HG02840 (cell line): ENCODE measurements at regions not wholly inside any gene's neighbourhood (a gene's known extent, or its start where the extent isn't known, plus 50 kb on each side); places are given as distances from the start of the nearest gene placed in this dataset.

Experiments used
- ATAC-seq: cut with Tn5 transposase; IDR thresholded peaks from one replicate; pipeline ENCODE4 v1.9.1; 2021; ENCODE audit warnings: mild to moderate bottlenecking, moderate library complexity, moderate number of reproducible peaks; ENCODE audit not compliant: unreplicated experiment, low FRiP score

- ATAC-seq, result no peak
Measured at GRCh38 chr20:9923648-9924047, 84.8 kb upstream of the PAK5 start.

- ATAC-seq, result no peak
Measured at GRCh38 chr20:9920866-9921265, 82.0 kb upstream of the PAK5 start.

GRCh38 chr20:9919271-9920014, 80.6 kb upstream of the PAK5 start:
- ATAC-seq, result peak; percentile 95

DNA sequence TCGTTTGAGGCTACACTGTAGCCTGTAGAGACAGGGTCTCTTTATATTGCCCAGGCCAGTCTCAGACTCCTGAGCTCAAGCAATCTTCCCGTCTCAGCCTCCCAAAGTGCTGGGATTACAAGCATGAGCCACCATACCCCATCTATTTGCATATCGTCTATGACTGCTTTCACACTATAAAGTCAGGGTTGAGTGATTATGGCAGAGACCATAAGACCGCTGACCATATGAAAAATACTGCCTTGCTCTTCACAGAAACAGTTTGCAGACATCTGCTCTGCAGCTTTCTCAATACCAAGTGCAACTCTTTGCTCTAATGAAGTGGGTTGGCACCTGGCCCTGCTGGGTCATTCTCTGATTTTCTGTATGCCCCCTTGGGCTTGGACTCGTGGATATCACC, 79.5 kb upstream of the PAK5 start:
- no peak for ATAC-seq

DNA sequence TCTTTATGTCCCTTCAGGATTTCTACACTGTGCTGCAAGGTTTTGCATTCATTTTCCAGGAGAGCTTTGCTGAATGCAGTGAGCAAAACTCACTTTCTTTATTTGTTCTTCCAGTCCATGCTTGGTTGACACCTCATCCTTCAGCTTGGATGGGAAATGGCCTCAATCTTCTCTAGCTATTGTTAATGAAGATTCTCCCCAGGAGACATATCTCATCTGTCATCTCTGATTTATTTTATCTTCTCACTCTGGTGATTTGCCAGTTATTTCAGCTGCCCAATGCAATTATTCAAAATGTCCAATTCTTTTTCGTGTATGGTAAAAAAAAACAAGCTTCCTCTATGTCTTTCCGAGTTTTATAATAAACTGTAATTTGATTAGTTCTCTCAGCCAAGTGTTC, 77.9 kb upstream of the PAK5 start:
- no peak for ATAC-seq

GRCh38 chr20:9912858-9913434, 74.1 kb upstream of the PAK5 start:
- ATAC-seq, result no peak

- ATAC-seq, result no peak
Measured at GRCh38 chr20:9912290-9912689, 73.4 kb upstream of the PAK5 start.

- no peak for ATAC-seq
Measured at GRCh38 chr20:9911519-9911918, 72.6 kb upstream of the PAK5 start.

GRCh38 chr20:9909167-9909566, 70.3 kb upstream of the PAK5 start:
- ATAC-seq, result no peak

DNA sequence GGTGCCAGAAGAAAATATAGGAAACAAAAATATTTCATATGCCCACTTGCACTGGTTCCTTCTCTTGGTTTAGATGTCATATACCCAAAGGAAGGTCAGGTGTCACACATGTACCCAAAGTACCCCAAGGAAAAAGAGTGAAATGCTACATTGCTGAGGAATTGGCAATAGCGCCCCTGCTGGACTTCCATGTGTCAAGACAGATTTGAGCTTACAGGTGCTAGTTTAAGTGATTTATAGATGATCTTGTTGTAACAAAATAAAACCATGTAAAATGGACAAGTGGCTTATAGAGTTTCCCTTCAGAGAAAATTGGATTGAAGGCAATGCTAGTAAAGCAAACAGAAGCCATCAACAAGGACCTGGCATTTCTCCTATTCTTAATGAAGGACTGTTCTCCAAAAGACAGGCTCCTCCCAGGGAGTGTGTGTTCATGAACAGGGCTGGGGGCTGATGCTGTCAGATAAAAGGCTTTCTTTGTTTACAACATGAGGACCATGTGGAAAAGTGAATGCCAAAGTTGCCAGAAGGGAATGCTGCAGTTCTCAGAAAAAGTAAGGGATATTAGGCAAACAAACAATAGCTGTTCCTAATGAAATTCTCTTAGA, 64.3 kb upstream of the PAK5 start:
- no peak for ATAC-seq

GRCh38 chr20:9889270-9889981, 50.5 kb upstream of the PAK5 start:
- ATAC-seq, result no peak
